HEK293T (cell line): ENCODE measurements at regions not wholly inside any gene's neighbourhood (a gene's known extent, or its start where the extent isn't known, plus 50 kb on each side); places are given as distances from the start of the nearest gene placed in this dataset.

ENCODE experiments used
- ARNT ChIP-seq: fragments of 450-650 bp; IDR thresholded peaks from 2 replicates; pipeline ENCODE4 v1.6.1; 2017; ENCODE audit warnings: mild to moderate bottlenecking
- BHLHE40 ChIP-seq: fragments of 450-650 bp; IDR thresholded peaks from 2 replicates; pipeline ENCODE4 v1.6.1; 2016; ENCODE audit warnings: mild to moderate bottlenecking, moderate library complexity, borderline replicate concordance
- CTBP1 ChIP-seq: fragments of 450-650 bp; IDR thresholded peaks from 2 replicates; pipeline ENCODE4 v1.6.1; 2016; ENCODE audit warnings: borderline replicate concordance
- ELF4 ChIP-seq: fragments of 450-650 bp; IDR thresholded peaks from 2 replicates; pipeline ENCODE4 v1.6.1; 2017; ENCODE audit warnings: antibody characterized with exemption
- FOXA1 ChIP-seq: fragments of 450-650 bp; IDR thresholded peaks from 2 replicates; pipeline ENCODE4 v1.6.1; 2016; ENCODE audit warnings: mild to moderate bottlenecking
- L3MBTL2 ChIP-seq: fragments of 450-650 bp; conservative IDR thresholded peaks from 2 replicates; pipeline ENCODE4 v1.6.1; 2016; ENCODE audit warnings: mild to moderate bottlenecking
- PKNOX1 ChIP-seq: fragments of 450-650 bp; IDR thresholded peaks from 2 replicates; pipeline ENCODE4 v1.6.1; 2016
- ZNF384 ChIP-seq: fragments of 450-650 bp; IDR thresholded peaks from 2 replicates; pipeline ENCODE4 v1.6.1; 2016

- TF ChIP-seq FOXA1, result no peak
- TF ChIP-seq ZNF384, result no peak
- TF ChIP-seq ELF4, result no peak
- TF ChIP-seq PKNOX1, result no peak
- no peak for TF ChIP-seq L3MBTL2
- TF ChIP-seq BHLHE40, result no peak
- no peak for TF ChIP-seq CTBP1
- TF ChIP-seq ARNT, result no peak
Measured at GRCh38 chr1:239718571-239718970, 332.2 kb downstream of the CHRM3 start.
